ENCODE measurements at regions not wholly inside any gene's neighbourhood (a gene's known extent, or its start where the extent isn't known, plus 50 kb on each side); places are given as distances from the start of the nearest gene placed in this dataset.
"Not testable (repeated sequence)": the region's sequence is repeated elsewhere in the genome, so short reads cannot be mapped to it uniquely, and the experiment has no call there.

DNA sequence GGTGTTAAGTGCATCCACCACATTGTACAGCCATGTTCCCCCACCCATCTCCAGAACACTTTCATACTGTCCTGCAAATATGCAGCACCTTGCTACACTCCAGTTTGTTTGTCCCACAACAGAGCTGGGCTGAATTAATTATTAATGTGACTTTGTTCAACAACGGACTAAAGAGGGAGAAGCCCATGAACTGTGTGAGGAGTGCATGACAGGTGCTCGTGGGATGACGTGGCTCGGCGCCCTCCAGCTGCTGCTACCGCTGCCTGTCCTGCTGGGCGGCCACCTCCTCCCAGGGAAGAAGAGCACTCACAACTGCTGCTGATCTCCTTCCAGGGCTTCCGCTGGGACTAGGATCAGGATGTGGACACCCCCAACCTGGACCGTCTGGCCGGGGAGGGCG lies 111.2 kb upstream of the DEFB108B start:
- DNase-seq (ENCODE audit: low read depth in 2 of 2) = not testable (repeated sequence)

DNA sequence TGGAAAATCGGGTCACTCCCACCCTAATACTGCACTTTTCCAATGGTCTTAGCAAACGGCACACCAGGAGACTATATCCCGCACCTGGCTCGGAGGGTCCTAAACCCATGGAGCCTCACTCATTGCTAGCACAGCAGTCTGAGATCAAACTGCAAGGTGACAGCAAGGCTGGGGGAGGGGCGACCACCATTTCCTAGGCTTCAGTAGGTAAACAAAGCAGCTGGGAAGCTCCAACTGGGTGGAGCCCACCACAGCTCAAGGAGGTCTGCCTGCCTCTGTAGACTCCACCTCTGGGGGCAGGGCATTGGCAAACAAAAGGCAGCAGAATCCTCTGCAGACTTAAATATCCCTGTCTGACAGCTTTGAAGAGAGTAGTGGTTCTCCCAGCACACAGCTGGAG lies 109.0 kb upstream of the DEFB108B start:
- not testable (repeated sequence) for DNase-seq (ENCODE audit: low read depth in 2 of 2)

DNA sequence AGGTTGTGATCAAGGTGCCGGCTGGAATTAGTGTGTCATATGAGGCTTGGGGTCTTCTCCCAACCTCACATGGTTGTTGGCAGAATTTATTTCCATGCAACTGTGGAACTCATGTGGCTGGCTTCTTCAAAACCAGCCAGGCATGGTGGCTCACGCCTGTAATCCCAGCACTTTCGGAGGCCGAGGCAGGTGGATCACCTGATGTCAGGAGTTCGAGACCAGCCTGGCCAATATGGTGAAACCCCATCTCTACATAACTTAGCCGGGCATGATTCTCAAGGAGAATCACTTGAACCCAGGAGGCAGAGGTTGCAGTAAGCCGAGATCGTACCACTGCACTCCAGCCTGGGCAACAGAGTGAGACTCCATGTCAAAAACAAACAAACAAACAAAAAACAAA lies 102.3 kb upstream of the DEFB108B start:
- DNase-seq (ENCODE audit: low read depth in 2 of 2) = not testable (repeated sequence)

DNA sequence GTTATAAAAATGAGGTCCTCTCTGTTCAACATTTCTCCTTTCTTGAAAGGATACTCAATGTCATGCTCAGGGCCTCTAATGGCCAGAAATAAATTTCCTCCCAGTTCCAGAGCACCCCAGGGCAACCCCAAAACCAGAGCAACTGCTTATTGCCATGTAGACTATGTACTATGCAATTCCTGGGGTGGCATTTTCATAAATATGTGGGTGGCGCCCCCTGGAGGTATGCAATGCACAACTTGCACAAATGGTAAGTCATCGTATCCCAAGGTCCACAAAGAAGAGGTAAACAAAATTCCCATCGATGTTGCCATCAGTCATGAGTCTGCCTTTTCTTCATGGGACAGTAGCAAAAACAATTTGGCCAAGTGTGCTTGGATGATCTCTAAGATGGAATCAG lies 98.6 kb upstream of the DEFB108B start:
- DNase-seq (ENCODE audit: low read depth in 2 of 2) = not testable (repeated sequence)

DNA sequence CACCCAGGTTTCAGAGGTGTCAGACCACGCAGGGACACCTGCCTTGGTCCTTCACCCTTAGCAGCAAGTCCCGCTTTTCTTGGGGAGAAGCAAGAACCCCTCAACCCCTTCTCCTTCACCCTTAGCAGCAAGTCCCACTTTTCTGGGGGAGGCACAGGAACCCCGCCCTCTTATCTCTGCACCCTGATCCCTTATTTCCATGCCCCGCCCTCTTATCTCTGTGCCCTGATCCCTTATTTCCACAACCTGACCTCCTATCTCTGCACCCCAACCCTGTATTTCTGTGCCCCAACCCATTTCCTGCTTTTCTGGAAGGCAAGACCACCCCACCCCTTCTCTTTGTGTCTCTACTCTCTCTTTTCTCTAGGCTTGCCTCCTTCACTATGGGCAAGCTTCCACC lies 94.7 kb upstream of the DEFB108B start:
- DNase-seq (ENCODE audit: low read depth in 2 of 2) = not testable (repeated sequence)

DNA sequence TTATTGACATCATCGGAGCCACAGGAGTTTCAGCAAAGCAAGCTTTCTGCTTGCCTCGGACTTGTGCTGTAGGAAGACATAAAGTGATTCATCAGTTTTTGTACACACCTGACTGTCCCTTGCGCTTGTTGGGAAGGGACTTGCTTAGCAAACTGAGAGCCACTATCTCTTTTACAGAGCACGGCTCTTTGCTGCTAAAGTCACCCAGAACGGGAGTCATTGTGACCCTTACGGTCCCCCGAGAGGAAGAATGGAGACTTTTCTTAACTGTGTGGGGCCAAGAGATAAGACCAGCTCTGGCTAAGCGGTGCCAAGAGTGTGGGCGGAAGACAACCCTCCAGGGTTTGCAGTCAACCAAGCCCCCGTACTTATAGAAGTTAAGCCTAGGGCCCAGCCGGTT lies 89.6 kb upstream of the DEFB108B start:
- DNase-seq (ENCODE audit: low read depth in 2 of 2) = not testable (repeated sequence)

DNA sequence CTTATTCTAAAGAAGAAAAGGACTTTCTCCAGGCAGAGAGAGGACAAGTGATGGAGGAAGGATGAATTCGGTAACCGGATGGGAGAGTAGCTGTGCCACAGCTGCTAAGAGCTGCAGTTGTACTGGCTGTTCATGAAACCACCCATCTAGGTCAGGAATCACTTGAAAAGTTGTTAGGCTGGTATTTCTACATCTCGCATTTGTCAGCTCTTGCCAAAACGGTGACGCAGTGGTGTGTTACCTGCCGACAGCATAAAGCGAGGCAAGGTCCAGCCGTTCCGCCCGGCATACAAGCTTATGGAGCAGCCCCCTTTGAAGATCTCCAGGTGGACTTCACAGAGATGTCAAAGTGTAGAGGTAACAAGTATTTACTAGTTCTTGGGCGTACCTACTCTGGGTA lies 87.3 kb upstream of the DEFB108B start:
- not testable (repeated sequence) for DNase-seq (ENCODE audit: low read depth in 2 of 2)

DNA sequence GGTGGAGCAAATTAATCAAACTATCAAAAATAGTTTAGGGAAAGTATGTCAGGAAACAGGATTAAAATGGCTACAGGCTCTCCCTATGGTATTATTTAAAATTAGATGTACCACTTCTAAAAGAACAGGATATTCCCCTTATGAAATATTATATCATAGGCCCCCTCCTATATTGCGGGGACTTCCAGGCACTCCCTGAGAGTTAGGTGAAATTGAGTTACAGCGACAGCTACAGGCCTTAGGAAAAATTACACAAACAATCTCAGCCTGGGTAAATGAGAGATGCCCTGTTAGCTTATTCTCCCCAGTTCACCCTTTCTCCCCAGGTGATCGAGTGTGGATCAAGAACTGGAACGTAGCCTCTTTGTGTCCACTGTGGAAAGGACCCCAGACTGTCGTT lies 86.7 kb upstream of the DEFB108B start:
- not testable (repeated sequence) for DNase-seq (ENCODE audit: low read depth in 2 of 2)

DNA sequence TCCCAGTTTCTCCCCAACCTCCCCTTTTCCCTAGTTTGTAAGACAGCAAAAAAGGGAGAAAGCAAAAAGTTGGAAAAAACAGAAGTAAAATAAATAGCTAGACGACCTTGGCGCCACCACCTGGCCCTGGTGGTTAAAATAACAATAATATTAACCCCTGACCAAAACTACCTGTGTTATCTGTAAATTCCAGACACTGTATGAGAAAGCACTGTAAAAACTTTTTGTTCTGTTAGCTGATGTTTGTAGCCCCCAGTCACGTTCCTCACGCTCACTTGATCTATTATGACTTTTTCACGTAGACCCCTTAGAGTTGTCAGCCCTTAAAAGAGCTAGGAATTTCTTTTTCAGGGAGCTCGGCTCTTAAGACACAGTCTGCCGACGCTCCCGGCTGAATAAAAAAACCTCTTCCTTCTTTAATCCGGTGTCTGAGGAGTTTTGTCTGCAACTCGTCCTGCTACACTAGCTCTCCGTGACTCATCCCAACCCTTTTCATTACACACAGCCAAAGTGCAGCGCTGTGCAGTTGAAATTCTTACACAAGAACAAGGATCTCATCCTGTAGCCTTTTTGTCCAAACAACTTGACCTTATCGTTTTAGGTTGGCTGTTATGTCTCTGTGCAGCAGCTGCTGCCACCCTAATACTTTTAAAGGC lies 83.9 kb upstream of the DEFB108B start:
- not testable (repeated sequence) for DNase-seq (ENCODE audit: low read depth in 2 of 2)

DNA sequence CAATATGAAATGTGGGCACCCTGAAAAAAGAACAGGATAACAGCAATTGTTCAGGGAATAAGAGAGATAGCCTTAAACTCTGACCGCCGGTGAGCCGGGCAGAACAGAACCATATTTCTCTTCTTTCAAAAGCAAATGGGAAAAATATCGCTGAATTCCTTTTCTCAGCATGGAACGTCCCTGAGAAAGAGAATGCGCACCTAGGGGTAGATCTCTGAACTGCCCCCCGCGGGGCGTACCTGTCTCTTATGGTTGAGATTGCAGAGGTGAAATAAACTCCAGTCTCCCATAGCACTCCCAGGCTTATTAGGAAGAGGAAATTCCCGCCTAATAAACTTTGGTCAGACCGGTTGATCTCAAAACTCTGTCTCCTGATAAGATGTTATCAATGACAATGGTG lies 82.1 kb upstream of the DEFB108B start:
- not testable (repeated sequence) for DNase-seq (ENCODE audit: low read depth in 2 of 2)

DNA sequence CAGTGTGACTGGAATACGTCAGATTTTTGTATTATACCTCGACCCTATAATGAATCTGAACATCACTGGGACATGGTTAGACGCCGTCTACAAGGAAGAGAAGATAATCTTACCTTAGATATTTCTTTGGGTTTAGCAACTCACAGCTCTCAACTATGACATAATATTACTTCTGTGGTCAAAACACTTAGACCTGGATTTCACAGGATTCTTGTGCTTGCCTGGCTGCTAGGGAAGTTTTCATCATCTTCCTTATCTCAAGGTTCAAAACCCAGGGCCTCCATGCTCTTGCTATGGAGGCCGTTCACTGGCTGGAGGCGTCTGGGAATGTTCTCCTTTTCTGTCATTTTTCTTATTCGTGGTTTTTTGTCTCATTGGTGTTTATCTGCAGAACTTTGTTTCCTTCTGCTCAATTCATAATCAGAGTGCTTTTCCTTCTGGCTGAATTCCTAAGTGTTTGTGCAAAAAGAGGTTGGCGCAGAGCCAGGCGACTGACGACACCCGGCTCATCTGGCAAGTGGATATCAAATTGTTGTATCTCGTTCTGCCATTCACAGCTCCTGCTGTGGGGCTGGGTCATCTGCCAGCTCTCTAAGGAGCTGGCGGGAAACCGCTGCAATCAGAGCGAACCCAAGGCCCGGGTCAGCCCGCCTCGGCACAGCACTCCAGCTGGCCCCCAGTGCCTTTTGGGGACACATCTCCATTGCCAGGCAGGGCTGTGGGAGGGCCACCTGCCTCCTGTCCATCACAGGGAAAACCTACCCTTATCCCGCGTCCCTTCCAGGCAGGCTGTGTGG lies 68.1 kb upstream of the DEFB108B start:
- DNase-seq (ENCODE audit: low read depth in 2 of 2) = not testable (repeated sequence)

DNA sequence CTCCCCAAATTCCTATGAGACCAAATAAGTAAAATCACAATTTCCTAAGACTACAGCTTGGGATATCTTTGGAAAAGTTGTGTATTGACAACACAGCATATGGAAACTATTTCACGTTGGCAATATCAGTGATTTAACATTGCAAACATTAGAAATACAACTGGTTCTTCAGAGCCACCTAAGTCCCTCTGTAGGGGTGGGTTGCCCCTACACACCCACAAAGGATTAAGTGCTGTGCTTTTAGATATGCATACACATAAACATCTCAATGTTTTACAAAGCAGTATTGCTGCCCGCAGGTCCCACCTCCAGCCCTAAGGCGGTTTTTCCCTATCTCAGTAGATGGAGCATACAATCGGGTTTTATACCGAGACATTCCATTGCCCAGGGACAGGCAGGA lies 66.0 kb upstream of the DEFB108B start:
- not testable (repeated sequence) for DNase-seq (ENCODE audit: low read depth in 2 of 2)

DNA sequence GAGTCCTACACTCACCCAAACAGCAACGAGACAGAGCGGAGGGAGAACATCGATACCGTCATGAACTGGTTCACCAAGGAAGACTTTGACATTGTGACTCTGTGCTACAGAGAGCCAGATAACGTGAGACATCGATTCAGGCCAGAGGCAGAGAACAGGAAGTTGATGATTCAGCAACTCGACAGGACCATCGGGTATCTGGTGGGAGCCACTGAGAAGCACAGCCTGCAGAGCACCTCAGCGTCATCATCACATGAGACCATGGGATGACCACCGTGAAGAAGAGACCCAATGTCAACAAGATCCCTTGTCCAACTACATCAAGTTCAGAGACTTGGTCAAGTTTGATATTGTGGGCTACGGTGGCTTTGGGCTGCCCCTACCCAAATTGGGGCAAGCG lies 60.8 kb upstream of the DEFB108B start:
- not testable (repeated sequence) for DNase-seq (ENCODE audit: low read depth in 2 of 2)

DNA sequence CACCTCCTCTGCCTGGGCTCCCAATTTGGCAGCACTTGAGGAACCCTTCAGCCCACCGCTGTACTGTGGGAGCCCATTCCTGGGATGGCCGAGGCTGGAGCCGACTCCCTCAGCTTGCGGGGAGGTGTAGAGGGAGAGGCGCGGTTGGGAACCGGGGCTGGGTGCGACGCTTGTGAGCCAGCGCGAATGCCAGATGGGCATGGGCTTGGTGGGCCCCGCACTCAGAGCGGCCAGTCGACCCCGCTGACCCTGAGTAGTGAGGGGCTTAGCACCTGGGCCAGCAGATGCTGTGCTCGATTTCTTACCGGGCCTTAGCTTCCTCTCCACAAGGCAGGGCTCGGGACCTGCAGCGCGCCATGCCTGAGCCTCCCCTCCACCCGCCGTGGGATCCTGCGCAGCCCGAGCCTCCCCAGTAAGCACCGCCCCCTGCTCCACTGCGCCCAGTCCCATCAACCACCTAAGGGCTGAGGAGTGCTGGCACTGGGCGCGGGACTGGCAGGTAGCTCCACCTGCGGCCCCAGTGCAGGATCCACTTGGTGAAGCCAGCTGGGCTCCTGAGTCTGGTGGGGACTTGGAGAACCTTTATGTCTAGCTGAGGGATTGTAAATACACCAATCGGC lies 58.3 kb upstream of the DEFB108B start:
- no peak for DNase-seq (ENCODE audit: low read depth in 2 of 2)

DNA sequence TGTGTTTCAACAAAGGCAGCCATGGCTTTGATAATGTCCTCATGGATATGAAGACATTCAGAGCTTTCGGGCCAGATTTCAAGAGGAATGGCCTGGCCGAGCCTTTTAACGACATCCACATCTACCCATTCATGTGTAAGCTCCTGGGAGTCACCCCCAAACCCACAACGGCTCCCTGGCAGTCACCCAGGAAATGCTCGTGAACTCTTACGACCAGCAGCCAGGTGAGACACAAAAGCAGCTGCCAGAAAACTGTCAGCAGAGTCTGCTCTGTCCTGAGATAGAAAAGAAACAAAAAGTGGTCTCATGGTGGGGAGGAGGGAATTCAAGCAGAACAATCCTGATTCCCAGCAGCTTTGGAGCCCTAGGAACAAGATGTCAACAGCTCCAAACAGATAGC lies 52.9 kb upstream of the DEFB108B start:
- DNase-seq (ENCODE audit: low read depth in 2 of 2) = not testable (repeated sequence)

DNA sequence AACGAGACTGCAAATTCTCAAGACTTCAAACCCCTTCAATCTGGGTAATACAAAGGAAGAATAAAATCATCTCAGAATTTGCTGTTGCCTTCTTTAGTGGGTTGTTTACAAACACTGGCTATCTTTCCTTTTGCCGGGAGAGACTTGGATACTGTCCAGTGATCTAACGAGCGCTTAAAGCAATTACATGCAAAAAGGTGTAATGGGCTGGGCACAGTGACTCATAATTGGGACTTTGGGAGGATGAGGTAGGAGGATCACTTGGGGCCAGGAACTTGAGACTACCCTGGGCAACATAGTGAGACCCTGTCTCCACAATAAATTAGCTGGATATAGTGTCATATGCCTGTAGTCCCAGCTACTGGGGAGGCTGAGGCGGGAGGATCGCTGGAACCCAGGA lies 52.2 kb upstream of the DEFB108B start:
- DNase-seq (ENCODE audit: low read depth in 2 of 2) = not testable (repeated sequence)

DNA sequence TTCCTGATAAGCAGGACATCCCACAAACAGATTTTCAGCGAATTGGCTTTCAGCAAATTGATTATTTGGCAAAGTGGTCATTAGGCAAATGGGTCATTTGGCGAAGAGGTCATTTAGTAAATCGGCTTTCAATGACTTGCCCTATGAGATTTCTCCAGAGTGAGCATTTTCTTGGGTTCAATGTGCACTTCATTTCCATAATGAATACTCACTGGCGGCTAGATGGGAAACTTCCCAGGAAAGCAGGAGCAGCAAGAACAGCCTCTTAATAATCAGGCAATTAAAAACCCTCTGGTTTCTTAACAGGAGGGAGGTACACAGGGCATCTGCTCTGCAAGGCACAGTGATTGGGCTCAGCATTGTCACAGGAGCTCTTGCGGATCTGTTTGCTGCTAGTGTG lies 51.5 kb upstream of the DEFB108B start:
- DNase-seq (ENCODE audit: low read depth in 2 of 2) = not testable (repeated sequence)

DNA sequence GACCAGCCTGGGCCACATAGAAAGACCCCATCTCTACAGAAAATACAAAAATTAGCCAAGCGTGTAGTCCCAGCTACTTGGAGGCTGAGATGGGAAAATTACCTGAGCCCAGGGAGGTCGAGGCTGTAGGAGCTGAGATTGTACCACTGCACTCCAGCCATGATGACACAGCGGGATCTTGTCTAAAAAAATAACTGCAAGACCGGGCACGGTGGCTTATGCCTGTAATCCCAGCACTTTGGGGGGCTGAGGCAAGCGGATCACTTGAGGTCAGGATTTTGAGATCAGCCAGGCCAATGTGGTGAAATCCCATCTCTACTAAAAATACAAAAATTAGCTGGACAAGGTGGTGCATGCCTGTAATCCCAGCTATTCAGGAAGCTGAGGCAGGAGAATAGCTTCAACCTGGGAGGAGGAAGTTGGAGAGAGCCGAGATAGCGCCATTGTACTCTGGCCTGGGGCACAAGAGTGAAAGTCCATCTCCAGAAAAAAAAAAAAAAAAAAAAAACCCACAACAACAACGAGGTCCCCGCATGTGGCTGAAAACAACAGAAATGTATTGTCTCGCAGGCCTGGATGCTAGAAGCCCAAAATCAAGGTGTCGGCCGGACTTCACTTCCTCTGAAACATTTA lies 50.7 kb upstream of the DEFB108B start:
- not testable (repeated sequence) for DNase-seq (ENCODE audit: low read depth in 2 of 2)

DNA sequence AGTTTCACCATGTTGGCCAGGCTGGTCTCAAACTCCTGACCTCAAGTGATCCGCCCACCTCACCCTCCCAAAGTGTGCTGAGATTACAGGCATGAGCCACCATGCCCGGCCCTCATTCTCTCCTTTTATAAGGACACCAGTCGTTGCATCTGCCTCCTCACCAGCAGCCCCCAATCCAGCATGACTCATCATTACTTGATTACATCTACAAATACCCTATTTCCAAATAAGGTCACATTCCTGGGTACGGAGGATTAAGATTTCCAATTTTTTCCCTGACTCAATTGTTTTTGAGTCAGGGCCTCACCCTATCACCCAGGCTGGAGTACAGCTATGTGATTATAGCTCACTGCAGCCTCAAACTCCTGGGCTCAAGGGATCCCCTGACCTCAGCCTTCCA lies 49.8 kb upstream of the DEFB108B start:
- DNase-seq (ENCODE audit: low read depth in 2 of 2) = not testable (repeated sequence)

All from stimulated activated CD8-positive, alpha-beta memory T cell treated with anti-CD3 and anti-CD28 coated beads, Interleukin-15, amount 100 ng/mL, for 4 hours (primary cell).